T47D (cell line): ENCODE measurements at regions not wholly inside any gene's neighbourhood (a gene's known extent, or its start where the extent isn't known, plus 50 kb on each side); places are given as distances from the start of the nearest gene placed in this dataset.

Source experiments
- DNase-seq, 2 experiments: peaks; one replicate each; pipeline versions ENCODE4 v3.0.0 to v3.0.0-alpha.2; 2011 to 2012; ENCODE audit warnings: low read depth in 1 of 2, low spot score in 1 of 2
- JUND ChIP-seq: IDR thresholded peaks from 2 replicates; pipeline ENCODE4 v1.6.1; 2012; ENCODE audit warnings: low read depth
- in situ Hi-C: cut with HindIII; loops from 2 replicates; pipeline ENCODE4 v1.10.0; 2016; ENCODE audit warnings: low sequenced_read_pairs, low pct_unique_long_range_greater_than_20kb

- no peak for TF ChIP-seq JUND
- no peak for DNase-seq
- in situ Hi-C loops = no loop called here
These were observed 165.1 kb upstream of the PPP3CA start for GRCh38 chr4:101512416-101512815.

GRCh38 chr4:101501421-101501820, 154.1 kb upstream of the PPP3CA start:
- in situ Hi-C loops = no loop called here
- no peak for DNase-seq
- no peak for TF ChIP-seq JUND

GRCh38 chr4:101500742-101501141, 153.4 kb upstream of the PPP3CA start:
- DNase-seq = no peak
- no peak for TF ChIP-seq JUND
- in situ Hi-C loops = no loop called here

GRCh38 chr4:101475246-101475645, 127.9 kb upstream of the PPP3CA start:
- in situ Hi-C loops = no loop called here
- DNase-seq = no peak
- TF ChIP-seq JUND = no peak

GRCh38 chr4:101471201-101471600, 123.9 kb upstream of the PPP3CA start:
- TF ChIP-seq JUND = no peak
- DNase-seq = no peak
- in situ Hi-C loops = no loop called here

GRCh38 chr4:101464596-101464995, 117.3 kb upstream of the PPP3CA start:
- no peak for DNase-seq
- TF ChIP-seq JUND = no peak
- in situ Hi-C loops = no loop called here

GRCh38 chr4:101458914-101459313, 111.6 kb upstream of the PPP3CA start:
- no peak for DNase-seq
- in situ Hi-C loops = no loop called here
- no peak for TF ChIP-seq JUND

- DNase-seq = no peak
- in situ Hi-C loops = no loop called here
- TF ChIP-seq JUND = no peak
These were observed 111.1 kb upstream of the PPP3CA start for GRCh38 chr4:101458473-101458872.

GRCh38 chr4:101451086-101451485, 103.8 kb upstream of the PPP3CA start:
- TF ChIP-seq JUND = no peak
- in situ Hi-C loops = no loop called here
- no peak for DNase-seq

GRCh38 chr4:101441446-101441845, 94.1 kb upstream of the PPP3CA start:
- DNase-seq = no peak
- TF ChIP-seq JUND = no peak
- in situ Hi-C loops = no loop called here

GRCh38 chr4:101439926-101440325, 92.6 kb upstream of the PPP3CA start:
- TF ChIP-seq JUND = no peak
- DNase-seq = no peak
- in situ Hi-C loops = no loop called here

GRCh38 chr4:101421386-101421785, 74.1 kb upstream of the PPP3CA start:
- peak in 1 of 2 experiments; percentile 7 for DNase-seq

GRCh38 chr4:101420661-101421060, 73.3 kb upstream of the PPP3CA start:
- TF ChIP-seq JUND = no peak
- no peak for DNase-seq
- in situ Hi-C loops = no loop called here

More at GRCh38 chr4:101421386-101421785, 74.1 kb upstream of the PPP3CA start:
- no peak for TF ChIP-seq JUND
- in situ Hi-C loops = no loop called here

GRCh38 chr4:101419336-101420135, 72.2 kb upstream of the PPP3CA start:
- in situ Hi-C loops = no loop called here
- DNase-seq = no peak
- no peak for TF ChIP-seq JUND
